ENCODE measurements at regions not wholly inside any gene's neighbourhood (a gene's known extent, or its start where the extent isn't known, plus 50 kb on each side); places are given as distances from the start of the nearest gene placed in this dataset.

DNA sequence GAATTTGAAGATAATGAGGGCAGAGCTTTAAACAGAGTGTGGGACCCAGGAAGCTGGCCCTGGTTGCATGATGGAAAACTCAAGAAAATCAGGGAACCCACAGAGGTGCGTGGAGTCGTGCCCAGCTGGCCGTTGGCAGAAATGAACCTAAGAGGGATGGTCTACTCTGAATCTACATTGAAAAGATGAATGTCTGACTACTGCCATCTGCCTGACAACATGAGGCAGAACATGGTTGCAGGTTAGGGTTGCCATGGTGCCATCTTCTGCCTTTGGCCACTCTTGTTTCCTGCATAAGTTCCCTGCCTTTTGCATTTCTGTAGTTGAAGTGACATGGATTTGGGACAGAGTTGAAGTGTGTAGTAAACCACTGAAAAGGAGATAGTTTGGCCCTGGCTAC, 138.5 kb upstream of the COBL start:
- no peaks in the 10 kb centered on the region for H3K36me3 ChIP-seq

DNA sequence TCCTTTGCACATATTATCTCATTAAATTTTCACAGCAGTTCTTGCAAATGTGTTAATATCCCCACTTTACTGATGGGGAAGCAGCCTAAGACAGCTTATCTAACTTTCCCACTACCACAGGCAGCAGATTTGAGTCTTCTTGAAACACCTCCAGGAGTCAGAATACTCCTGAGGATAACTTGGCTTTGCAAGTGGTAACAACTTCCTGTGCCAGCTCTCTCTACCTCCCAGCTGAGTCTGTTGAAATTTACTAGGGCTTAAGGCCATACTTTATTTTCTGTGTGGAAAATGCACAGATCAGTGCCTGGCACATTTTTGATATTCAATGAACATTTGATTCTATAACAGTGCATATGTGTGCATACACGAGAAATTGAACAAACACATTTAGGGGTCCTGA, 136.1 kb upstream of the COBL start:
- TF ChIP-seq, protein P1, sequence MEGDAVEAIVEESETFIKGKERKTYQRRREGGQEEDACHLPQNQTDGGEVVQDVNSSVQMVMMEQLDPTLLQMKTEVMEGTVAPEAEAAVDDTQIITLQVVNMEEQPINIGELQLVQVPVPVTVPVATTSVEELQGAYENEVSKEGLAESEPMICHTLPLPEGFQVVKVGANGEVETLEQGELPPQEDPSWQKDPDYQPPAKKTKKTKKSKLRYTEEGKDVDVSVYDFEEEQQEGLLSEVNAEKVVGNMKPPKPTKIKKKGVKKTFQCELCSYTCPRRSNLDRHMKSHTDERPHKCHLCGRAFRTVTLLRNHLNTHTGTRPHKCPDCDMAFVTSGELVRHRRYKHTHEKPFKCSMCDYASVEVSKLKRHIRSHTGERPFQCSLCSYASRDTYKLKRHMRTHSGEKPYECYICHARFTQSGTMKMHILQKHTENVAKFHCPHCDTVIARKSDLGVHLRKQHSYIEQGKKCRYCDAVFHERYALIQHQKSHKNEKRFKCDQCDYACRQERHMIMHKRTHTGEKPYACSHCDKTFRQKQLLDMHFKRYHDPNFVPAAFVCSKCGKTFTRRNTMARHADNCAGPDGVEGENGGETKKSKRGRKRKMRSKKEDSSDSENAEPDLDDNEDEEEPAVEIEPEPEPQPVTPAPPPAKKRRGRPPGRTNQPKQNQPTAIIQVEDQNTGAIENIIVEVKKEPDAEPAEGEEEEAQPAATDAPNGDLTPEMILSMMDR (IDR thresholded peaks at IDR 0.05): no peak
- no peak for DNase-seq (ENCODE audit: low spot score)

More for the DNA sequence above, 138.5 kb upstream of the COBL start:
- Histone ChIP-seq H3K4me3 (no peak overlapping the region), H3K27me3 (replicated peaks; ENCODE audit: insufficient read depth) (no peaks in the 10 kb centered on the region), H3K27ac (no peak overlapping the region), H3K9me3 (no peaks in the 10 kb centered on the region), H3K4me1 (ENCODE audit: control insufficient read depth in 1 of 2, low read depth in 2 of 2) (no peaks in the 10 kb centered on the region)
- TF ChIP-seq, protein P1 (IDR thresholded peaks at IDR 0.05): no peak
- DNase-seq (ENCODE audit: low spot score): no peak
- ATAC-seq (ENCODE audit: insufficient number of reproducible peaks, low FRiP score, low read depth): no peak

DNA sequence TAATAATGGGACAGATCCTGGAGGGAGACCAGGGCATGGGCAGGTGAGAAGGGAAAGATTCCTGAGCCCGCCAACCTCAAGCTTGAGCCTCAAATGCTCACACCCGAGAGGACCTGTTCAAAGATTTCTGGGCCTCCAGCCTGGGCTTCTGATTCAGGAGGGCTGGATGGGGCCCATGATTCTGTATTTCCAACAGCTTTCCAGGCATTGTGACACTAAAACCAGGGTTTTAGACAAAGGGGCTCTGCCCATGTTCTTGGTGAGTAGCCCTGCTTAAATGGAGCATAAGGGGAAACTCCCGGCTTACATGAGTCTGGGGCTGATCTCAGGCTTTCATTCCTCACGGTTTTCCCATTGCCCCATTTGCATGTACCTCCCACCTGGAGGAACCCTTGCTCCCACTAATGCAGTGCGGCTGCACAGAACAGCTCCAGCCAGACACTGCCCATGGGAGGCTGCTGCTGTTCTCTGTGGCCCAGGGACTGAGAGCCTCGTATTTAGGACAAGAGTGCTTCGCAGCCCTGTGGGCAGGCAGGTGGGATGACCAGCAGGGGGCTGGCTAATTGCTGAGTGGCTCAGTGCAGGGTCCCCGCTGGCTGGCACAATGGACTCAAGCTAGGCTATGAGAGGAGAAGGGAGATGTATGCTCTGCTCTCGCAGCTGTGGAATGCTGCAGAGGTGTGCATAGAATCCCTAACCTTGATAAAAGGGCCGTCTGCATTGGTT, 135.3 kb upstream of the COBL start:
- H3K36me3 ChIP-seq: no peaks in the 10 kb centered on the region
- H3K27ac ChIP-seq: no peak overlapping the region
- H3K9me3 ChIP-seq: no peaks in the 10 kb centered on the region
- ATAC-seq (ENCODE audit: insufficient number of reproducible peaks, low FRiP score, low read depth) (no peak), DNase-seq (ENCODE audit: low spot score) (no peak)
- no peaks in the 10 kb centered on the region for H3K4me1 ChIP-seq (ENCODE audit: control insufficient read depth in 1 of 2, low read depth in 2 of 2)
- TF ChIP-seq, protein P1 (IDR thresholded peaks at IDR 0.05): no peak
- no peak overlapping the region for H3K4me3 ChIP-seq
- no peaks in the 10 kb centered on the region for H3K27me3 ChIP-seq (replicated peaks; ENCODE audit: insufficient read depth)

More for the DNA sequence above, 136.1 kb upstream of the COBL start:
- no peaks in the 10 kb centered on the region for H3K4me1 ChIP-seq (ENCODE audit: control insufficient read depth in 1 of 2, low read depth in 2 of 2)
- ATAC-seq (ENCODE audit: insufficient number of reproducible peaks, low FRiP score, low read depth): no peak
- no peak overlapping the region for H3K27ac ChIP-seq
- H3K9me3 ChIP-seq: no peaks in the 10 kb centered on the region
- H3K4me3 ChIP-seq: no peak overlapping the region
- no peaks in the 10 kb centered on the region for H3K27me3 ChIP-seq (replicated peaks; ENCODE audit: insufficient read depth)
- no peaks in the 10 kb centered on the region for H3K36me3 ChIP-seq

DNA sequence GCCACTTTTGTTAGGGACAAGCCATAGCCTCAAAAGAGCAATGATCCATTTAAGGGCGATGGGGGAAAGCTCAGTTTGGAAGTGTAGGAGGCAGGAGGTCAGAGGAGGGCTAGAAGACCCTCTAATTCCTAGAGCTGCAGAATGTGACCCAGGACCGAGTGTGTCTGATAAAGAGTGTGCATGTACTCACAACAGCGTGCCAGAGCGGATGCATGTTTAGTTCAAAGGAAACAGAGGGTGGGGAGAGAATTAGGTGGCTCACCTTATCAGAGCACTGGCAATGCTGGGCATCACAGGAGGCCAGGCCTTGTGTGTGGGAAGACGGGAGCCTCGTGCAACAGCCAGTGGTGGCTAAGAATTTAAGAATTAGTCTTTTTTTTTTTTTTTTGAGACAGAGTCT, 133.9 kb upstream of the COBL start:
- Histone ChIP-seq H3K4me1 (ENCODE audit: control insufficient read depth in 1 of 2, low read depth in 2 of 2) (no peaks in the 10 kb centered on the region), H3K36me3 (no peaks in the 10 kb centered on the region), H3K27ac (no peak overlapping the region), H3K4me3 (no peak overlapping the region), H3K27me3 (replicated peaks; ENCODE audit: insufficient read depth) (no peaks in the 10 kb centered on the region), H3K9me3 (no peaks in the 10 kb centered on the region)
- DNase-seq (ENCODE audit: low spot score) (no peak), ATAC-seq (ENCODE audit: insufficient number of reproducible peaks, low FRiP score, low read depth) (no peak)
- TF ChIP-seq, protein P1 (IDR thresholded peaks at IDR 0.05): no peak

DNA sequence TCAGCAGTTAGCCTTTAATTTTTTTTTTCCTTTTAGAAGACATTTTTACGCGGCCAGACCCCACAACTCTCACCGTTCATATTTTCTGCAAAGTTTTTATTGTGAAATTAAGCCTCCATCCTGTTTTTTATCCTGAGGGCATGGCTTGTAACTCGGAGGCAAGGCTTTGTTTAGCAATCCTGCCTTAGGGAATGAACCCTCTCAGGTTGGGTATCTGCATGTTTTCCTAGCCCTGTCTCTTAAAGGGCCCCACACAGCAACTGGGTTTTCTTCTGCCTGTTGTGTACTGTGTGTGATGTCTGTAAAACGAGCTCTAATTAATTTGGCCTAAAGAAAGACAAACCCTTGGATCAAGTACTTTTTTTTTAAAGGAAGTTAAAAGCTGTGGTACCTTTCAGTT, 130.2 kb upstream of the COBL start:
- Histone ChIP-seq H3K36me3 (no peaks in the 10 kb centered on the region), H3K9me3 (no peaks in the 10 kb centered on the region), H3K4me3 (no peak overlapping the region), H3K27me3 (replicated peaks; ENCODE audit: insufficient read depth) (no peaks in the 10 kb centered on the region), H3K27ac (no peak overlapping the region), H3K4me1 (ENCODE audit: control insufficient read depth in 1 of 2, low read depth in 2 of 2) (no peaks in the 10 kb centered on the region)
- DNase-seq (ENCODE audit: low spot score): no peak
- TF ChIP-seq, protein P1 (IDR thresholded peaks at IDR 0.05): no peak
- ATAC-seq (ENCODE audit: insufficient number of reproducible peaks, low FRiP score, low read depth): no peak
